Suppressor macrophage (primary cell): ENCODE measurements at regions not wholly inside any gene's neighbourhood (a gene's known extent, or its start where the extent isn't known, plus 50 kb on each side); places are given as distances from the start of the nearest gene placed in this dataset.

Experiments used
- DNase-seq, 4 experiments: peaks; one replicate each; pipeline ENCODE4 v3.0.0-alpha.2; 2020 to 2022

- DNase-seq: no peak
Observed at GRCh38 chr3:167958141-167958540, 137.6 kb downstream of the GOLIM4 start.

DNA sequence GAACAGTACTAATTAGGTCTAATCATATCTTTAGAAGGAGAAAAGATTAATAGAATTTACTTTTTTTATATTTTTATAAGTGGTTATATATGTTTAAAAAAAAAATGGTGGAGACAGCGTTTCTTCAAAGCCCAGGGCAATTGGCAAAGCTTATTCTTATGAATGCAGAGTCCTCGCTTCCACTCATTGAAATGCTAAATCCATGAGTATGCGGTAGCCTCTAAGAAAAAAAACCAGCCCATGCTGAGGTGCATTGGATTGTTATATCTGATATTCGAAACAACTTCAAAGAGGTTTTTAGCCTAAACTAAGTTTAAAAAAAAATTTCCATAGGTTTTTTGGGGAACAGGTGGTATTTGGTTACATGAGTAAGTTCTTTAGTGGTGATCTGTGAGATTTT is 142.8 kb downstream of the GOLIM4 start:
- no peak for DNase-seq

DNA sequence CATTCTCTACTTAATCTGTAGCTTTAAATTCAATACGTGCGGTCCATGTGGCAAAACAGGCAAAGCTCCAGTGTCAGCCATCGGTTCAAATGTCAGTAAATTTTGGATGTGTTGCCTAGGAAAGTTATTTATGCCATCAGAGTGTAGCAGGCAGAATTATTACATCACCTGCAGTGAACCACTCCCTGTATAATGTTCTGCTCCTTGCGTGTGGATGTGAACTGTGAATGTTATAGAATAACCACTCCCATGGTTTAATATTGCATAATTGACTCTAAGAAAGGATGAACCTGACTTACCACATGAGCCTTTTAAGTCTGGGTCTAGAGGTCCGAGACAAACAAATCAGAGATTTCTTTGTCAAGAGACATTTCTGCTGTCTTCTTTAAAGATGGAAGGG is 145.5 kb downstream of the GOLIM4 start:
- no peak for DNase-seq

GRCh38 chr3:167941234-167941995 is 154.3 kb downstream of the GOLIM4 start:
- DNase-seq: peak; percentile 88 to 96 (median 92)

DNA sequence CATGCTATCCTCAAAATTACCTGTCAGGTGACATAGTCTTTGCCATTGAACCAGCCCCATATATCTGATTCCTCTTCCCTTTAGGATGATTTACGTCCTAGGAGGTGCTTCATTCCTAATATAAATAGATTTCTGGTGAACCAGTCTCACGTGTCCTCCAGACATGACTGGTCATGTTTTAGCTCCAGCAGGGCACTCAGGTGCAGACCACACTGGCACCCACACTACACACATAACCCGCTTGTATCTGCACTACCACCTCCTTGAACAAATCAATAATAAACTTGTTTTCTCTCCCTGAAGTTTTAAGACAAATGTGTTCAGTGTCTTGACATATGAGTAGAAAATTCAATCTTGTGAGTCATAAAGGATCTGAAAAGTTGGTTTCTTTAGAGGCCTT is 155.5 kb downstream of the GOLIM4 start:
- DNase-seq: peak in 2 of 4 experiments; percentile 13 to 17

- no peak for DNase-seq
Observed at GRCh38 chr3:167938516-167938915, 157.2 kb downstream of the GOLIM4 start.

- DNase-seq: no peak
Observed at GRCh38 chr3:167936019-167936418, 159.7 kb downstream of the GOLIM4 start.

DNA sequence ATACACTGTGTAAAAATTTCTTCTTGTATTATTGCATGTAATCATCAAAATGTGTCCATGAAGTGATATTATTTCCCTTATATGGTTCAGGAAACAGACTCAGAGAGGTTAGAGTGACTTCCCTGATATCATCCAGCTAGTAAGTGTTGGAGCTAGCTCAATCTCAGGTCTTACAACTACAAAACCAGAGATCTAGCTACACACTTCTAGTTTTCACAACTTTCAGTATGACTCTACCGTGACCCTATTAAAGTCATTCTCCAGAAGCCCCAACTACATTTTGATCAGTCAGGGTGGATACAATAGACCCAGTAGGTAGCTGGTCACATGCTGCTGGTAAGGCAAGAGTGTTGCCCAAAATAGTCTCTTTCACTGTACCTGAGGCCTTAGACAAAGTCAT is 165.3 kb downstream of the GOLIM4 start:
- no peak for DNase-seq

- DNase-seq: no peak
Observed at GRCh38 chr3:167929968-167930367, 165.8 kb downstream of the GOLIM4 start.

DNA sequence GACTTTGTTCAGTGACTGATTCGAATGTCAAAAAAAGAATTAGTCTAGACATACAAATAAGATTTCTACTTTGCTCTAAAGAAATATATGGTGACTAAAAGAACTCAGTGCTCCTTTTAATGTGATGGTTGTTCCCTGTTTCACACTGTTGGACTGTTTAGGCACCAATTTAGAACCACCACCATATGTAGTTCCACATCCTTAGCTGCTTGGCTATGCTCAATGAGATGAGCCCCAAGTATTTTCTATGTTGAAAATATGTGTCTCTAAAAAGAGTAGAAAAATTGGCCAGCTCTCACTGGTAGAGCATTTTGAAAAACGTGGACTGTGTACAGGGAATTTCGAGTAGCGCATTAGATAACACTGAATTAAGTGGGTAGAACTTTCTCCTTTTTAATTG is 167.3 kb downstream of the GOLIM4 start:
- DNase-seq: no peak

DNA sequence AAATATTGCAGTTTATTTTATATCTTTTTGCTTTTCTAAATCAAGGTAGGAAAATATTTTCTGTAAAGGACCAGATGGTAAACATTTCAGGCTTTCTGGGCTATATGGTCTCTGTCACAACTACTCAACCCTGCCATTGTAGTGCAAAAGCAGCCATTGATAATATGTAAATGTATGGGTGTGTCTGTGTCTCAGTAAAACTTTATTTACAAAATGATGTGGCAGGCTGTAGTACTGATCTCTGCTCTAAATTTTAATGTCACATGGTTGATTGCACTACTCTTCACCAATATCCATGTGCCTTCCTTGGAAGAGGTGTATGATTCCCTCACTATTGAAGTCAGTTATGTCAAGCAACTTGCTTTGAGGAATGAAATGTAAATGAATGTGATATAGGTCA is 175.0 kb downstream of the GOLIM4 start:
- DNase-seq: no peak

GRCh38 chr3:167919590-167919989 is 176.1 kb downstream of the GOLIM4 start:
- no peak for DNase-seq

DNA sequence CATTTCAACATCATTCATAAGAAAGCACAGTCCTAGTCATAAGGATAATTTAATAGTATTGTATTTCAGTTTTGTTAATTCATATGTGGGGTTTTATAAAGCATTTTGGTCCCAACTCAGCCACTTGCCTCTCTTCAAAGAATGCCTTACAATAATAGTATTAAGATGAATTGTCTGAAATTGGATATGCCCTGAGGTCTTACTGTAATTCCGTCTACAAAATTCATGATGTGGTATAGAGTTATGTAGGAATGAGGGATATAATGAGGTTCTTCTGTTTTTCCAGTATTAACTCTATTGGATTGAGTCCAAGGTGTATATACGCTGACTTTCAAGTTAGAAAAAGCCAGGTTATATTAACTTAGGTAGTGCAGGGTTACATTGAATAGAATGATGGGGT is 177.0 kb downstream of the GOLIM4 start:
- DNase-seq: no peak

- DNase-seq: no peak
Observed at GRCh38 chr3:167918008-167918596, 177.6 kb downstream of the GOLIM4 start.

DNA sequence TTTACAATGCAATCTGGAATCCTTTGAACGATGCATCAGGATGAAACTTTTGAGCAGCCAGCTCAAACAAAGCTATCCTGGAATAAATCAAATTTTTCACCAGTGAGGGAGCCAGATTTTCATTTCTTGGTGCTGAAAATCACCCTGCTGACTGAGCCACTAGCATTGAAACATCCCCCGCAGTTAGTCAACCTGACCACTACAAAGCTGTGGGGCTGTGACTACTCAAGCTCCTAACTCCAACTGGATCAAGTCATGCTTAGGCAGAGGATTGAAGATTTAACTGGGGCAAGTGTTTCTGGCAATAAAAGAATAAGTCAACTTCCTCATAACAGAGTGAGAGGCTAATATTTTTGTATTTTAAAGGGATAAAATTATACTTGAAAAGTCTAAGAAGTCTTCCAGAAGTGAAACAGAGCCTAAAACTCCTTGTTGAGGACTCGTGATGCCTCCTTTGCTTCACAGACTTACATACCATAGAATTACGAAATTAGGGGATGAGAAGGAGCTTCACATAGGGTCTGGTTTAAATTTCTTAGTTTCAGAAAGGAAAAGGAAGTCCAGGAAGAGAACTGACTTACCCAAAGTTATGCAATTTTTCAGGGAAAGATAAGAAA is 177.8 kb downstream of the SERPINI1 start:
- peak; percentile 63 to 83 (median 71) for DNase-seq

DNA sequence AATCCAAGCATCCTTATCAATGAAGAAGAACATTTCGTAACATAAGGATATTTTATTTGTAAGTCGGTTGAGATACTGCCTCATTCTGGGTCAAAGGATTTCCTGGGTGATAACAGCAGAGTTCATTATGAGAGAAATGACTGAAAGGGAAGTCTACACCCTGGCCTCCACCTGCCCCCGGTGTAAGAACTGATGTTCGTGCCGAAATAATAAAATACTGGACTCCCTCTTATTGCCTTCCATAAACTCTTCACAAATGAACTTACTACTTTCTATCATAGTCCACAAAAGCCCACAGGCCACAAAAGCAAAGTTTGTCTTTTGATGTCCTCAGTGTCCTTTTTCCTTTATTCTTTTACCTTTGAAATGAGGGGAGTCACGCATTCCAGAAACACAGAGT is 174.4 kb downstream of the SERPINI1 start:
- no peak for DNase-seq

- DNase-seq: no peak
Observed at GRCh38 chr3:167909504-167909896, 174.0 kb downstream of the SERPINI1 start.

DNA sequence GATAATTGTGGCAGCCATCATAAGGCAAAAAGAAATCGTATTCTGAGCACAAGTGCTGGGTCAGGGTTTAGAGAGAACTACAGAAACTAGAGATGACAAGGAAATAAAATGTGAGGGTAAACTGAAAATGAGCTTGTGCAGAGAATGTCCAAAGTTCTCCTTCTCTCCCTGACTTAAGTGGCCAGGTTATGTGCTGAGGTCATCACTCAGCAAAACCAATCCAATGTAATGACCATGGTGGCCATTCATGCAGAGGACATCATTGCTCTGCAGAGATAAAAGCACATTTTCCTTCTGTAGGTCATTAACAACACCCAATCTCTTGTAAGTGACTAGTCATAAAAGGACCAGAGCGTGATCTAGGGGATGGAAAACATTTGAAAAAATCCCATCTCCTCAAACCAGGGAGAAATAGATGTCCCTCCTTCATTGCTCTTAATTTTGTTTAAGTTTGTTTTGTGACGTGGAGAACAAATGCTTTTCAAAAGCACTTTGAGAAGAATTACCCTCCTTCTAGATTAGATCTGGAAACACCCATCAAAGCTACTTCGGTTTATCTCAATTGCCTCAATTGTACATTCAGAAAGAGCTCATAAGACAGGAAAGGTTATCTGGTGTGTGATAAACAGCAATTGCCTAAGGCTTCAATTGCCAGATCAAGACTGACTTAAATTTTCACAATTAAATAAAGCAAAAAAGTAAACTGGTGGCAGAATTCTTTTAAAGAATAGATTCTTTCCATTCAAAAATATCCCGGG is 173.4 kb downstream of the SERPINI1 start:
- no peak for DNase-seq

DNA sequence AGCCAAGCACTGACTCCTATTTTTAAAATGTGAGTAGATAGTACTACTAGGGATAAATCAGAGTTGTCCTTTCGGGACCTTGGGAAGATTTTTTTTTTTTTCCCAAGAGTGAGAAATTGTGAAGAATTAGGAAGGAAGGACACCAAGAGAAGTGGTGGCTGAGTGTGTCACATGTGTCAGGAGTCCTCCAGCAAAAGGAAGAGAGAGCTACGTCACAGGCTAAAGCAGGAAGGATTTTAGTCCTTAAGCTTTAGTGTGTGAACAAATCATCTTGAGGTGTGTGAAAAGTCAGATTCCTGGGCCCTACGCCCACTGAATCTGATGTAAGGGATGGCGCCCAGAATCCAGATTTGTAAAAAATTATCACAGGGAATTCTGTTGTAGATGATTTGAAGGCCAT is 172.7 kb downstream of the SERPINI1 start:
- peak; percentile 9 to 50 (median 43) for DNase-seq

DNA sequence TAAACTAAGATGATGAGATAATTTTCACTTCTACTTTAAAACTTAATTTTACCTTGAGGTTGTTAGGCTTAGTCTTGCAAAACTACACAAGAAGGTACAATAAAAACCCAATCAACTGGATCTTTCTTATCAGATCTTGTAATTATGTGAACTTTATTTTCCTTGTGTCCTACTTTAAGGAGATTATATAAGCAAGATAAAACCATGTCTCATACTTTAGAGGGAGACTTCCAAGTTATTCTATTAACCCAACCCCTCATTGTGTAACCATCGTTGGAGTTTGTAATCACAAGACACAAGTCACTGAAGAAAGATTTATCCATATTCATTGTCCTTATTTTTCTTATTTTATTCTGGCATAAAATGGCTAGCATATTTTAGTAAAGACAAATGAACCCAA is 165.6 kb downstream of the SERPINI1 start:
- no peak for DNase-seq

DNA sequence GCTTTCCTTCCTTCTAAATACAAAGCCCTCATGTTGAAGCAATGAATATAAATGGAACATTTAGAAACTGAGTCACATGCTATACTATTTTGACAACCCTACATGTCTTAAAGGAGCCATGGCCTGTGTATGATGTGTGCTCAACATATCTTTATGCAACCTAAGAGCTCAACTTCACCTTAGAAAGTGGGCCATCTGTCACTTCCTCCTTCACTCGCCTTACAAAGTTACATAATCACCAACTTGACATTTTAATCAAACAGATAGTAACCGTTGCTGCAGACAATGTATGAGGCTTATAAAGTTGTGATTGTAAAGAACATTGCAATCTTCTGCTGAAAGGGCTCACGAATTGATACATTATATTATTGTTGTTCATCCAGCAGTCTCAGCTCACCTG is 163.6 kb downstream of the SERPINI1 start:
- DNase-seq: peak; percentile 28 to 70 (median 44)

- no peak for DNase-seq
Observed at GRCh38 chr3:167898091-167898490, 162.6 kb downstream of the SERPINI1 start.

- DNase-seq: no peak
Observed at GRCh38 chr3:167895684-167896083, 160.2 kb downstream of the SERPINI1 start.
